ENCODE measurements at regions not wholly inside any gene's neighbourhood (a gene's known extent, or its start where the extent isn't known, plus 50 kb on each side); places are given as distances from the start of the nearest gene placed in this dataset.

DNA sequence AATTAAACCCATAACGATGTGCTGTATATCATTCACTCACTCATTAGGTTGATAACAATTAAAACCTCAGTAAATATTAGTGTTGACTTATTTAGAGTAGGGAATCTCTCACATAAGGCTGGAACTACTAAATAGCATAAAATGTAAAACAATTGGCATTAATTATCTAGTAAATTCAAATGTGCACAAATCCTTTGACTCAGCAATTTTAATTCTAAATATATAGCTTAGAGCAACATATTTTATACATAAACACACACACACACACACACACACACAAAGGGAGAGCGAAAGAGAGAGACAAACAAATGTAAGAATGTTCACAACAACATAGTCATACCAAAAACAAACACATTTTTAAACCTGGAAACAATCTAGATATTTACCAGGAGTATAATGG, 443.1 kb upstream of the KCNH7 start:
- TF ChIP-seq CTCF (IDR thresholded peaks at IDR 0.05), result no peak
- Mint-ChIP-seq H3K4me3 (no peak overlapping the region), H3K36me3 (ENCODE audit: low read depth) (no peaks in the 10 kb centered on the region), H3K9me3 (peaks cover 11% of the 10 kb centered on the region), H3K4me1 (no peaks in the 10 kb centered on the region), H3K27ac (no peak overlapping the region), H3K27me3 (no peaks in the 10 kb centered on the region)
- ChIA-PET CTCF (no interaction called here), POLR2A (interaction anchor here (0.6 kb wide), 1 partner anchor 243 kb away, joined by 4 read pairs; no protein-coding TSS in a partner anchor)
- intact Hi-C loops (cut with micrococcal nuclease), result no loop called here
- ATAC-seq (ENCODE audit: low read depth) (no peak), DNase-seq (no peak)

DNA sequence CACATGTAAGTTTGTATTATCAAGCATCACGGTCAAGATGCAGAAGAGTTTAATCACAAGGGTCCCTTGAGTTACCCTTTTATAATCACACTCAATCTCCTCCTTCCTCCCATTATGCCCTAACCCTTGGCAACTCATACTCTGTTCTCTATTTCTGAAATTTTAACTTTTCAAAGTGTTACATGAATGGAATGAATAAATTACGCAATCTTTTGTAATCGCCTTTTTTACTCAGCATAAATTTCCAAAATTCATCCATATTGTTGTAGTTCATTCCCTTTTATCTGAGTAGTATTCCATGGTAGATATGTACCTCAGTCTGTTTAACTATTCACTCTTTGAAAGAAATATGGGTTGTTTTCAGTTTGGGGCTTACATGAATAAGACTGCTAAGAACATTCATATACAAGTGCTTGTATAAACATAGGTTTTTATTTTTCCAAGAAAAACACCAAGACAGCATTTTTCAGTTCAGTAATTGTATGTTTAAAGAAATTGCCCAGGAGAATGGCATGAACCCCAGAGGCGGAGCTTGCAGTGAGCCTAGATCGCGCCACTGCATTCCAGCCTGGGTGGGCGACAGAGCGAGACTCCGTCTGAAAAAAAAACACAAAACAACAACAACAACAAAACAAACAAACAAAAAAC, 430.9 kb upstream of the KCNH7 start:
- no peak for TF ChIP-seq CTCF (IDR thresholded peaks at IDR 0.05)
- no peak overlapping the region for H3K27ac Mint-ChIP-seq

GRCh38 chr2:163266772-163267171, 428.2 kb upstream of the KCNH7 start:
- intact Hi-C loops (cut with micrococcal nuclease), result no loop called here
- CTCF ChIA-PET, result no interaction called here
- Mint-ChIP-seq H3K9me3 (peaks cover 2% of the 10 kb centered on the region), H3K27ac (no peak overlapping the region), H3K4me1 (no peaks in the 10 kb centered on the region), H3K4me3 (no peak overlapping the region), H3K27me3 (no peaks in the 10 kb centered on the region), H3K36me3 (ENCODE audit: low read depth) (no peaks in the 10 kb centered on the region)
- DNase-seq (no peak), ATAC-seq (ENCODE audit: low read depth) (no peak)
- POLR2A ChIA-PET, result no interaction called here
- no peak for TF ChIP-seq CTCF (IDR thresholded peaks at IDR 0.05)

More for the DNA sequence above, 430.9 kb upstream of the KCNH7 start:
- DNase-seq (no peak), ATAC-seq (ENCODE audit: low read depth) (no peak)
- intact Hi-C loops (cut with micrococcal nuclease), result no loop called here
- ChIA-PET POLR2A (no interaction called here), CTCF (no interaction called here)
- no peaks in the 10 kb centered on the region for H3K27me3 Mint-ChIP-seq
- H3K4me3 Mint-ChIP-seq, result no peak overlapping the region
- H3K4me1 Mint-ChIP-seq, result no peaks in the 10 kb centered on the region
- no peaks in the 10 kb centered on the region for H3K36me3 Mint-ChIP-seq (ENCODE audit: low read depth)
- peaks cover 12% of the 10 kb centered on the region for H3K9me3 Mint-ChIP-seq

DNA sequence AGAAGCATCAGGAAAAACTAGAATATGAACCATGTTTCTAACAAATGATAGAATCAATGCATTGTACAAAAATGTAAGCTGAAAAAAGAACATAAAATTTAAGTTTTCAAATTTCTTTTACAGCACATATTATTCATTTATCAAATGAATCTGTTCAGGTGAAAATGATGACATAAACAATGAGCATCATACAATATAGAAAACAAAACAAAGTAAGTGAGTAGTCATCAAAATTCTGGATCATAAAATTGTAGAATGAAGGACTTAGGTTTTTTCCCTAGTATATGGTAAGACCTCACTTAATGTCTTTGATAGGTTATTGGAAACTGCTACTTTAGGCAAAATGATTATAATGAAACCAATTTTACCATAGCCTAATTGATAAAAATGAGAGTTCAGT, 427.0 kb upstream of the KCNH7 start:
- DNase-seq (no peak), ATAC-seq (ENCODE audit: low read depth) (no peak)
- POLR2A ChIA-PET, result no interaction called here
- Mint-ChIP-seq H3K4me3 (no peak overlapping the region), H3K27ac (no peak overlapping the region), H3K36me3 (ENCODE audit: low read depth) (no peaks in the 10 kb centered on the region), H3K9me3 (peaks cover 2% of the 10 kb centered on the region), H3K27me3 (no peaks in the 10 kb centered on the region), H3K4me1 (no peaks in the 10 kb centered on the region)
- TF ChIP-seq CTCF (IDR thresholded peaks at IDR 0.05), result no peak
- CTCF ChIA-PET, result no interaction called here
- intact Hi-C loops (cut with micrococcal nuclease), result no loop called here

GRCh38 chr2:163264341-163264740, 425.8 kb upstream of the KCNH7 start:
- ATAC-seq (ENCODE audit: low read depth), result no peak
- no peaks in the 10 kb centered on the region for H3K36me3 Mint-ChIP-seq (ENCODE audit: low read depth)
- H3K27ac Mint-ChIP-seq, result no peak overlapping the region
- DNase-seq, result no peak
- H3K4me3 Mint-ChIP-seq, result no peak overlapping the region
- H3K27me3 Mint-ChIP-seq, result no peaks in the 10 kb centered on the region
- TF ChIP-seq CTCF (IDR thresholded peaks at IDR 0.05), result no peak
- H3K4me1 Mint-ChIP-seq, result no peaks in the 10 kb centered on the region
- peaks cover under 1% of the 10 kb centered on the region for H3K9me3 Mint-ChIP-seq
- intact Hi-C loops (cut with micrococcal nuclease), result no loop called here
- ChIA-PET POLR2A (no interaction called here), CTCF (no interaction called here)

Measured in activated B cell treated with CpG ODN at 0.5 μM for 24 hours (primary cell).